Renal pelvis (tissue), 1 donor: ENCODE measurements at regions not wholly inside any gene's neighbourhood (a gene's known extent, or its start where the extent isn't known, plus 50 kb on each side); places are given as distances from the start of the nearest gene placed in this dataset.

Source experiments
- DNase-seq: peaks from one replicate; pipeline ENCODE4 v3.0.0-alpha.2; 2013

GRCh38 chr18:28834889-28835288, 658.0 kb upstream of the CDH2 start:
- no peak for DNase-seq

- DNase-seq: no peak
These were observed 655.0 kb upstream of the CDH2 start for GRCh38 chr18:28831908-28832307.

GRCh38 chr18:28831476-28831875, 654.5 kb upstream of the CDH2 start:
- no peak for DNase-seq

GRCh38 chr18:28826107-28826506, 649.2 kb upstream of the CDH2 start:
- DNase-seq: no peak

- no peak for DNase-seq
These were observed 647.2 kb upstream of the CDH2 start for GRCh38 chr18:28824183-28824574.

DNA sequence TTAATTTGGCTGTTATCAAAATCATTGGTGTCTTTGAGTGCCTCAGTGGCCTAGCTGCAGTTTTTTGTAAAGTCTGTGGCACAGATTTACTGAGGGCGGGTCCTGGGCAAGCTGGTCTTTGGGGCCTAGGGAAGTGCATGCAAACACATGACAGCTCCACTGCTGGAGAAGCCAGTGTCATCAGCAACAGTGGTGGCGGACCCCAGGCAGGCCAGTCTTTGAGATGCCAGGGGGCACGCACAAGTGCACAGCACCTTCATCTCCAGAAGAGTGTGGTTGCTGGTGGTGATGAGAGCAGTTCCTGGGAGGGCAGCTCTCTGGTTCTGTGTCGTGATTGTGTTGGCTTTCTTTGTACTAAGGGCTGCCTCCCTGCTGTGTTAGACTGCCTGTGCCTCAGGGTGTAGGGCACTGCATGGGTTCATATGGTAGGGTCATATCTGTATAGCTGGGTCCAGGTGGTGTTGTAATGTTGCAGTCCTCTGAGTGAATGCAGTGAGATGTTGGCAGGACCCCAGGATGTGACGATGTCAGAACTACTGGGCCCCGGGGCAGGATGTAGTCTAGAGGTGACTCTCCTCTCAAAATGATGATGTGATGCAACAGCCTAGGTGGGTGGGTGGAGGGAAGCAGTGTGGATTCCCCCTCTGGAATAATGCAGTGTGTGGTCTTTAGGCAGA, 646.7 kb upstream of the CDH2 start:
- no peak for DNase-seq

GRCh38 chr18:28820353-28820752, 643.4 kb upstream of the CDH2 start:
- DNase-seq: no peak

GRCh38 chr18:28816155-28816554, 639.2 kb upstream of the CDH2 start:
- DNase-seq: no peak

DNA sequence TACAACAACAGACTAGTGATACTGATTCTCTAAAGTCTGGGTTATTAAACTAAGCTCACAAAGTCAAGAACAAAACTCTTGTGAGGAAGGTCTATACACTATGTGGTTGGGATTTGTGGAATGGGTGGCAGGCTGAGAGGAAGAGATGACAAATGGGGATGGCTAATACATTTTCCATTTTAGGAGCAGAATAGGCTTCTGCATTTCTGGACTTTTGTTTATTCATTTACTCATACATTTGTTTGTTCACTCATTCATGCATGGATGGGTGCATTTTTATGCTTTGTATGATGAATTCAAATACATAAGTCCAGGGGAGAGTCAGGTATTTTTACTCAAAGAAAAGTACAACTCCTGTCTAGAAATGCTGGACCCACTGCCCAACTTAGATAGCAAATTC, 637.4 kb upstream of the CDH2 start:
- no peak for DNase-seq

GRCh38 chr18:28808373-28808772, 631.4 kb upstream of the CDH2 start:
- no peak for DNase-seq

DNA sequence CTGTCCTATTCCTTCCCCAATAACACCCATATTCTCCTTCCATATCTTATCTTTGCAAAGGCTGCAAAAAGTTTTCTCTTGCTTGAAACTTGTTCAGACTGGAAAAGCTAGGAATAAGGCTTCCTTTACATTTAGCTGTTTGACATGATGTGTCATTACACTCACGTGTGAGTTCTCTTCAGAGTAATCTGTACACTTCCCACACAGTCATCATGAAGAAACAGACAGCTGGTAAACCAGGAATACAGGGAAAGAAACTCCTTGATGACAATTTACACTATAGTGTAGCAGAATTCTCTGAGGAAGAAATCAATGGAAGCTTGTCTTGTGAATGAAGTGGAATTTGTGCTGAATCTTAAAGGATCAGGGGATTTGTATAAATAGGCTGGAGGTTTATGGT, 628.6 kb upstream of the CDH2 start:
- DNase-seq: no peak

DNA sequence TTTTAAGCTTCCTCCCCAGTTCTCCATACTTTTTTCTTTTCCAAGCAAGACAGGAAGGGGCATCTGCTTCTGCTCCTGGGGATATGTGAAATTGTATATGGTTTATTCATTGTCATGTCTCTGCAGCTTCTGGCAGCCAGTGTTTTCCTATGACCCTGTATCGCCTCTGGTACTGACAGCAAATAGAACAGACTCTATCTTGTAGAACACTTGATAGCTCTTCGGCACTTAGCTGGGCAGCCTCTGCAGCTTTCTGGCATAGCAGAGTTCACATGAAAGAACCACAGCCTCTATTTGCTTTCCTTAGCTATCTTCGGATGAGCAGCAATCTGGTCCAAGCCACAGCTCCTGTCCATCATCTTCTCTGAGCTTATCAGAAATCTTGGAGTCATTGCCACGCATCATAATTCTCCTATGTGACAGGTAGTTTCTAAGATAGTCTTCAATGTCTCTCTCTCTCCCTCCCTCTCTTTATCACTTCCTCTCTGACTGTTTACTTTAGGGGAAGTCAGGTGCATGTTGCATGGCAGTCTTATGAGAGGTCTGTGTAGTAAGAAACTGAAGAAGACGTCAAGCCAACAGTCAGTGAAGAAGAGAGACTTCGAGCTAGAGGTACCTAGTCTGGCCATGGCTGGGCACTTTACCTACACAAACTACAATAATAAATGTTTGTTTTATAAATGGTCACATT, 627.7 kb upstream of the CDH2 start:
- no peak for DNase-seq

DNA sequence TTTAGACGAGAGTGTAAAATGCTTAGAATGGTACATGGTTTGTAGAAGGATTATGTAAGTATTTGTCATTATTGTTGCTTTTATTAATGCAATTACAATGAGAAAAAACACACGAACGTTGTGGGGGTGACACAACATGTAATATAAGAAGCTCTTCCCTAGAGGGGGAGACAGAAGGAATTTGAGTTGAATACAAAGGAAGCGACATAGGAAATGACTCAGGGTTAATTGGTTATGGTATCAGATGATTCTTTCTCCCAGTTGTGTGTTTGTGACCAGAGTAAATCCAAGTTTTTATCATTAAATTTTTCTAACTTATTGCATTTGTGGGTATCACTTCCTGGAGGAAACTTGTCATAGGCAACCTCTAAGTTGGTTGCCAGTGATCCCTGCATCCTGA, 625.6 kb upstream of the CDH2 start:
- no peak for DNase-seq

DNA sequence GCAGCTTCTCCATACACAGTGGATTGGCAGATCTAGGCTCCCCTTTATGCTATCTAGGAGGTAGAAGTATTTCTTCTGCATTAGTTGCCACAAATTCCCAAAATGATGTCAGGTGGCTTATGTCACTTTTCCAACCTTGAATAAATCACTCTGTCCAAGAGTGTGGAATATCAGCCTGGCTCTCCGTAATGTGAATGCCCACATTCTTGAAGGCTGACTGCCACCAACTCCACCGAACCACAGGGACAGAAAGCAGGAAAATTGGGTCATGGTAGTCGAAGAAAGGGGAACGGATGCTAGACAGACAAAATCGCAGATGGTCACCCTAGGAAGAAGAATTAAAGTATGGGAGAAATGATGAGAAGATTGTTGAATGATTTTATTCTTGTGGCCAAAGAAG, 624.9 kb upstream of the CDH2 start:
- no peak for DNase-seq

DNA sequence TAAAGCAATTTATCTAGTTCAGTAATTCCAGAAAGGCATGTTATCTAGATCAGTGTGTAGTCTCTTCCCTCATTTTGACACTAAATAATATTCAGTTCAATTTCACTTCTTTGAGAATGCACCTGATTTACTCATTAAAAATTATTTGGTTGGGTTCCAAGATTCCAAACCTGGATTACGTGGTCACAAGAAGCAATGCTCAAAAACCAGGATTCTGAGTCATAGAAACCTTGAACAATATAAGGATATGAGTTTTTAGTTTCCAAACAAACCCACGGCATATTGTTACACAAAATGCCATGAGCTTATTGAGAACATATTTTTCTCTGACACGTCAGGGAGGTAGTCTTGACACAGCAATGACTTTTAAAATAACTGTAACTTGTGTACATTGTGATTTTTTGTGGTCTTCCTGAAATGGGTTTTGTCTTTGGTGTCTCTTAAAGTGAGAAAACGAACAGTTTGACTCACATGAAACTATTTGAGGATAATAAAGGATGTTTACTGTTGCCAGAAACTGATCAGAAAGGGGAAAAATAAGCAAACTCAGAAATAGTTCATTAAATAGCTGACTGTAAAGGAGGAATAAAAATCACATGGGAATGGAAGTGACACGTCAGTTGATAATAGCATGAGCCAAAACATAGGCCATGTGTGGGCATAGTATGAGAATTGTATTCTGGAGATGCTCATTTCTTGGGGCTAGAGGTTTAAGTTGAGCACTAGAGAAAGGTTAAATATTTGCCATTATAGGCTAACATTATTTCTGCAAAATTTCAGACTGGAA, 617.7 kb upstream of the CDH2 start:
- no peak for DNase-seq

DNA sequence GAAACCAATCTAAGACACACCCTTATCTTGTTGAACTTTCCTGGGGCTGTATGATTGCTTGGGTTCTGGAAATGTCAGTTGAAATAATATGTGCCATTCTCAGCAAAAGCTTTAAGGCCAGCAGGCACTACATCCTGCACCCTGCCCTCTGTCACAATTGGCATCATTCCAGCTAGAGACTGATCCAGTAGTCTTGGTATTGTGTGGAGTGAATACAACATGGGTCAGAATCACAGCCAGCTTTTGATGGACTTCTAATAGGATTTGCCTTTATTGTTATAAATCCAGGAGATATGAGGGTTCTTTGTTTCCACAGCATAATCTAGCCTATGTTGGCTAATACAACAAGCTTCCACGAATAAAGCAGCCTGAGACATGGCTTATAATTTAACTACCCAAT, 617.0 kb upstream of the CDH2 start:
- no peak for DNase-seq

GRCh38 chr18:28792404-28793086, 615.6 kb upstream of the CDH2 start:
- DNase-seq: no peak

DNA sequence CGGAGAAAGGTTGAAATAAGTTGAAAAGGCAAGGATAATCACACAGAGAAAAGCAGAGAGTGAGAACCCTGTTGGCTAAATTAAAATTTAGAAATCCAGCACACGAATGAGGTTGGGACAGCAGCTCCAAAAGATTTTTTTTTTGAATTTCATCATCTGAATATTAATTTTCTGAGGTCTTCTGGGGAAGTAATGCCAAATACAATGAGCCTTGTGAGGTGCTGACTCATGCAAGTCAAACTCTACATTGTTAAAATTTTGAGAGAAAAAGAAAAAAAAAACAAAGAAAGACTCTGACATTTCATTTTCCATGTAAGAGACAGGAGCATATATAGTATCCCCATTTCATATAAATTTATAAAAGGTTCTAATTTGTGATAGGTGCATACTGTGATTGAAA, 614.2 kb upstream of the CDH2 start:
- no peak for DNase-seq

DNA sequence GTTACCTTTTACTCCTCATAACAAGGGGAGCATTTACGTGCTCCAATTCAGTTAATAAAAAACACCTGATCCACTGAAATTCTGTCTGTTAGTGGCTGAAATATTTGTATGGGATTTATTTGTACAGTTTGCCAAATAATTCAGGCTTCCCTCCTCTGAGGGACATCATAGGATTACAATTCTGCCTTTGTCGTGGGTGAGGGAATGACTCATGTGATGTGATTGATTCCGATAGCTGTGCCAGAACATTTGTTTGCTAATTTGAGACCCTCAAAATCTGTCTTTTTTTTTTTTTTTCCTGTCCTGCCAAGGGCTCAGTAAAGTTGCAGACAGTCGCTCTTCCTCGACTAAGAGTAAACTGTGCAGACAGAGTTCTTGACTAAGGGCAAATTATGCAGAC, 612.6 kb upstream of the CDH2 start:
- DNase-seq: no peak

DNA sequence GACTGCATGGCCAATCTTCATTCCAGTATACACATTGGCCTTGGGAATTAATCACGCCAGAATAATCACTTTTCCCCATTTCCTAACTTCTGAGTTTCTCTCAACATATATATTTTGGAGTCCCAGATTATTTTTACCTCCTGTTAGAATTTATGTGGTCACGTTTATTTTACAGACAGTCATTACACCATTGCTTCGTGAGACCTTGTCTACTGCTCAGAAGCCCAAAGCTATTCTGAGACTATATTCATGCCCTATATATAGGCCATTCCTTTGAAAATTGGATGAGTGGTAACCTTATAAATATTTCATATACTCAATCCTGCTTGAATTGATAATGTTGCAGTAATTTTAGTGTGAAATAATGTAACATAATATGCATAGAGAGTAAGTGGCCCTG, 610.0 kb upstream of the CDH2 start:
- DNase-seq: no peak

GRCh38 chr18:28781616-28782362, 604.9 kb upstream of the CDH2 start:
- DNase-seq: no peak

GRCh38 chr18:28778706-28779105, 601.8 kb upstream of the CDH2 start:
- no peak for DNase-seq
